ENCODE measurements at regions not wholly inside any gene's neighbourhood (a gene's known extent, or its start where the extent isn't known, plus 50 kb on each side); places are given as distances from the start of the nearest gene placed in this dataset.

- H3K9me3 ChIP-seq: no peaks in the 10 kb centered on the region
- 60 to 63% methylated on average over 4 of the region's 4 CpGs for WGBS, 2 donors
- no peaks in the 10 kb centered on the region for H3K4me1 ChIP-seq
- no peaks in the 10 kb centered on the region for H3K27me3 ChIP-seq
- TF ChIP-seq POLR2A (IDR thresholded peaks at IDR 0.05) (no peak), CTCF (IDR thresholded peaks at IDR 0.05) (no peak)
- no peak for ATAC-seq
- H3K27ac ChIP-seq: no peak overlapping the region
- H3K36me3 ChIP-seq (replicated peaks in 1 of 2; ENCODE audit: insufficient read depth in 1 of 2, low read depth in 2 of 2): no peaks in the 10 kb centered on the region
- intact Hi-C loops (cut with DNase I): no loop called here
- no peak for DNase-seq
- H3K4me3 ChIP-seq: no peak overlapping the region
Observed at GRCh38 chr2:221787561-221787960, 215.5 kb upstream of the EPHA4 start.

- ATAC-seq (no peak), DNase-seq (no peak)
- no peak for TF ChIP-seq POLR2A (IDR thresholded peaks at IDR 0.05)
- TF ChIP-seq CTCF (IDR thresholded peaks at IDR 0.05): no peak
- Histone ChIP-seq H3K9me3 (no peaks in the 10 kb centered on the region), H3K4me1 (no peaks in the 10 kb centered on the region), H3K27me3 (no peaks in the 10 kb centered on the region), H3K36me3 (replicated peaks in 1 of 2; ENCODE audit: insufficient read depth in 1 of 2, low read depth in 2 of 2) (no peaks in the 10 kb centered on the region), H3K4me3 (no peak overlapping the region), H3K27ac (no peak overlapping the region)
- intact Hi-C loops (cut with DNase I): no loop called here
- WGBS, 2 donors: 51 to 58% methylated on average over 5 of the region's 5 CpGs
Observed at GRCh38 chr2:221786297-221786926, 214.3 kb upstream of the EPHA4 start.

- no peak overlapping the region for H3K4me3 ChIP-seq
- H3K36me3 ChIP-seq (replicated peaks in 1 of 2; ENCODE audit: insufficient read depth in 1 of 2, low read depth in 2 of 2): no peaks in the 10 kb centered on the region
- intact Hi-C loops (cut with DNase I): no loop called here
- 39 to 43% methylated on average over 1 of the region's 1 CpG for WGBS, 2 donors
- peaks cover 8% of the 10 kb centered on the region for H3K4me1 ChIP-seq
- DNase-seq (no peak), ATAC-seq (no peak)
- TF ChIP-seq CTCF (IDR thresholded peaks at IDR 0.05) (no peak), POLR2A (IDR thresholded peaks at IDR 0.05) (no peak)
- no peak overlapping the region for H3K27ac ChIP-seq
- H3K27me3 ChIP-seq: no peaks in the 10 kb centered on the region
- no peaks in the 10 kb centered on the region for H3K9me3 ChIP-seq
Observed at GRCh38 chr2:221780281-221780688, 208.2 kb upstream of the EPHA4 start.

- no peak for TF ChIP-seq POLR2A (IDR thresholded peaks at IDR 0.05)
- TF ChIP-seq CTCF (IDR thresholded peaks at IDR 0.05): no peak
- H3K9me3 ChIP-seq: no peaks in the 10 kb centered on the region
- H3K27ac ChIP-seq: no peak overlapping the region
- no peaks in the 10 kb centered on the region for H3K36me3 ChIP-seq (replicated peaks in 1 of 2; ENCODE audit: insufficient read depth in 1 of 2, low read depth in 2 of 2)
- 46 to 60% methylated on average over 4 of the region's 4 CpGs for WGBS, 2 donors
- peaks cover 8% of the 10 kb centered on the region for H3K4me1 ChIP-seq
- intact Hi-C loops (cut with DNase I): no loop called here
- no peaks in the 10 kb centered on the region for H3K27me3 ChIP-seq
- peak; percentile 50 for ATAC-seq
- H3K4me3 ChIP-seq: no peak overlapping the region
- DNase-seq: peak in 1 of 4 donors; percentile 4
Observed at GRCh38 chr2:221779614-221780067, 207.5 kb upstream of the EPHA4 start.

GRCh38 chr2:221778025-221778424 is 205.9 kb upstream of the EPHA4 start:
- no peak overlapping the region for H3K27ac ChIP-seq
- DNase-seq (no peak), ATAC-seq (no peak)
- TF ChIP-seq CTCF (IDR thresholded peaks at IDR 0.05) (no peak), POLR2A (IDR thresholded peaks at IDR 0.05) (no peak)
- no peaks in the 10 kb centered on the region for H3K27me3 ChIP-seq
- intact Hi-C loops (cut with DNase I): no loop called here
- no peaks in the 10 kb centered on the region for H3K9me3 ChIP-seq
- no peak overlapping the region for H3K4me3 ChIP-seq
- H3K4me1 ChIP-seq: peaks cover 8% of the 10 kb centered on the region
- H3K36me3 ChIP-seq (replicated peaks in 1 of 2; ENCODE audit: insufficient read depth in 1 of 2, low read depth in 2 of 2): no peaks in the 10 kb centered on the region
- WGBS, 2 donors: 64 to 71% methylated on average over 4 of the region's 4 CpGs
